Neural cell (in vitro differentiated cells): ENCODE measurements at regions not wholly inside any gene's neighbourhood (a gene's known extent, or its start where the extent isn't known, plus 50 kb on each side); places are given as distances from the start of the nearest gene placed in this dataset.

Source experiments
- H2AFZ ChIP-seq: fragments of 200-600, 300-800 bp; sonication (generic), shearing (Covaris generic); 2 replicates; pipeline ENCODE4 v1.6.0; 2014; ENCODE audit warnings: low read depth, mild to moderate bottlenecking, antibody characterized with exemption, low read length, moderate library complexity
- H3F3A ChIP-seq: fragments of 200-600 bp; shearing (Covaris generic); 2 replicates; pipeline ENCODE4 v1.6.1; 2016; ENCODE audit warnings: mild to moderate bottlenecking, moderate library complexity, mixed read lengths, antibody characterized with exemption, low read length; ENCODE audit not compliant: insufficient read depth, poor library complexity, severe bottlenecking
- H3K27ac ChIP-seq: fragments of 200-600, 300-800 bp; sonication (generic), shearing (Covaris generic); 2 replicates; pipeline ENCODE4 v1.5.1; 2014; ENCODE audit warnings: mild to moderate bottlenecking, low read length, moderate library complexity
- H3K27me3 ChIP-seq: fragments of 300-800, 200-600 bp; sonication (generic), shearing (Covaris generic); 2 replicates; pipeline ENCODE4 v1.6.0; 2014; ENCODE audit warnings: mild to moderate bottlenecking, low read depth, low read length, moderate library complexity; ENCODE audit not compliant: insufficient read depth
- H3K36me3 ChIP-seq: fragments of 300-800, 200-600 bp; sonication (generic), shearing (Covaris generic); 2 replicates; pipeline ENCODE4 v1.5.1; 2014; ENCODE audit warnings: mild to moderate bottlenecking, antibody characterized with exemption, low read length, moderate library complexity; ENCODE audit not compliant: insufficient read depth
- H3K4me2 ChIP-seq: fragments of 300-800, 200-600 bp; sonication (generic), shearing (Covaris generic); 2 replicates; pipeline ENCODE4 v1.6.0; 2014; ENCODE audit warnings: mild to moderate bottlenecking, low read length
- H3K4me3 ChIP-seq: fragments of 300-800, 200-600 bp; sonication (generic), shearing (Covaris generic); 2 replicates; pipeline ENCODE4 v1.5.1; 2014; ENCODE audit warnings: mild to moderate bottlenecking, low read length, moderate library complexity
- H3K79me2 ChIP-seq: fragments of 200-600 bp; shearing (Covaris generic); replicated peaks from 2 replicates; pipeline ENCODE4 v1.6.0; 2014; ENCODE audit warnings: mild to moderate bottlenecking, low read length, moderate library complexity; ENCODE audit not compliant: insufficient read depth
- H3K9ac ChIP-seq: fragments of 300-800, 200-600 bp; sonication (generic), shearing (Covaris generic); 2 replicates; pipeline ENCODE4 v1.6.1; 2016; ENCODE audit warnings: mild to moderate bottlenecking, low read length, mixed read lengths
- H3K9me2 ChIP-seq: fragments of 200-600 bp; shearing (Covaris generic); 2 replicates; pipeline ENCODE4 v1.6.1; 2016; ENCODE audit warnings: mild to moderate bottlenecking, low read length, mixed read lengths; ENCODE audit not compliant: insufficient read depth
- H3K9me3 ChIP-seq: fragments of 200-600, 300-800 bp; sonication (generic), shearing (Covaris generic); 2 replicates; pipeline ENCODE4 v1.6.1; 2016; ENCODE audit warnings: mild to moderate bottlenecking, mixed run types, low read length, moderate library complexity, mixed read lengths
- H4K20me1 ChIP-seq: fragments of 200-600 bp; shearing (Covaris generic); 2 replicates; pipeline ENCODE4 v1.6.1; 2016; ENCODE audit warnings: mild to moderate bottlenecking, mixed run types; ENCODE audit not compliant: insufficient read depth
- CTCF ChIP-seq: fragments of 450-650 bp; IDR thresholded peaks from 2 replicates; pipeline ENCODE4 v1.5.1; 2014; ENCODE audit warnings: antibody characterized with exemption, mild to moderate bottlenecking, moderate library complexity; ENCODE audit not compliant: poor library complexity, severe bottlenecking
- EP300 ChIP-seq: fragments of 450-650 bp; conservative IDR thresholded peaks from 2 replicates; pipeline ENCODE4 v1.6.1; 2014; ENCODE audit warnings: antibody characterized with exemption, mild to moderate bottlenecking, moderate library complexity; ENCODE audit not compliant: poor library complexity, severe bottlenecking
- EZH2 ChIP-seq: fragments of 200-600, 300-800 bp; shearing (Covaris generic), sonication (generic); IDR thresholded peaks from 2 replicates; pipeline ENCODE4 v1.6.1; 2014; ENCODE audit warnings: antibody characterized with exemption, low read length, borderline replicate concordance, mild to moderate bottlenecking; ENCODE audit not compliant: insufficient read depth, poor library complexity, severe bottlenecking
- MXI1 ChIP-seq: fragments of 450-650 bp; conservative IDR thresholded peaks from 2 replicates; pipeline ENCODE4 v1.6.1; 2014; ENCODE audit warnings: antibody characterized with exemption, mild to moderate bottlenecking; ENCODE audit not compliant: poor library complexity, severe bottlenecking
- POLR2AphosphoS5 ChIP-seq: IDR thresholded peaks from 2 replicates; pipeline ENCODE4 v1.6.1; 2012
- RAD21 ChIP-seq: fragments of 450-650 bp; conservative IDR thresholded peaks from 2 replicates; pipeline ENCODE4 v1.6.1; 2014; ENCODE audit warnings: antibody characterized with exemption, mild to moderate bottlenecking, moderate library complexity
- REST ChIP-seq: IDR thresholded peaks from 2 replicates; pipeline ENCODE4 v1.6.1; 2012; ENCODE audit warnings: borderline replicate concordance
- SMC3 ChIP-seq: fragments of 450-650 bp; conservative IDR thresholded peaks from 2 replicates; pipeline ENCODE4 v1.6.1; 2014; ENCODE audit warnings: antibody characterized with exemption, mild to moderate bottlenecking, moderate library complexity; ENCODE audit not compliant: poor library complexity
- TAF1 ChIP-seq: IDR thresholded peaks from 2 replicates; pipeline ENCODE4 v1.6.1; 2012; ENCODE audit warnings: low read depth

- no peaks in the 10 kb centered on the region for H3K27me3 ChIP-seq
- H3K4me2 ChIP-seq = no peak overlapping the region
- no peak overlapping the region for H3K4me3 ChIP-seq
- no peaks in the 10 kb centered on the region for H3K36me3 ChIP-seq
- TF ChIP-seq TAF1 (no peak), SMC3 (no peak), POLR2AphosphoS5 (no peak), EP300 (no peak), REST (no peak), EZH2 (no peak), RAD21 (no peak), CTCF (no peak), MXI1 (no peak)
- H3K9ac ChIP-seq = no peak overlapping the region
- H3K9me3 ChIP-seq = peaks cover 4% of the 10 kb centered on the region
- no peaks in the 10 kb centered on the region for H3K79me2 ChIP-seq
- no peak overlapping the region for H3K27ac ChIP-seq
- H2AFZ ChIP-seq = no peak overlapping the region
- H3F3A ChIP-seq = no peaks in the 10 kb centered on the region
- H4K20me1 ChIP-seq = no peaks in the 10 kb centered on the region
- no peaks in the 10 kb centered on the region for H3K9me2 ChIP-seq
Measured at GRCh38 chr12:20309504-20310148, 58.7 kb upstream of the PDE3A start.

DNA sequence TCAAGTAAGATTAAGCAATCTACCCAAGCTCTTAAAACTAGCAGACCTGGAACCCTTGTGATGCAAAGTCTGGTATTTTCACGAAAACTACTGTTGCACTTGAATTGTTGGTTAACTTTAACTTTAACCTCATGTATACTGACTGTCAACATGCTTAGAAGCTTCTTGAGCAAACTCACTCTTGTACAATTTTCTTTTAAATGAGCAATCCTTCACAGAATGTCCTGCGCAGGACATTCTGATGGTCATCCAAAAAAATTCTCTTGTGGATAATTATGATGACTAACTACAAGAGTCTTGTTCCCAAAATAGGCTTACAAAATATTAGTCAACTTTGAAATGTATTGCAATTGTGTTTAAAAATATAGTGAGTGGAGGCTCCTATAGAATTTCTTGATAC lies 54.0 kb upstream of the PDE3A start:
- Histone ChIP-seq H2AFZ (no peak overlapping the region), H4K20me1 (no peaks in the 10 kb centered on the region), H3K4me2 (no peak overlapping the region), H3K27ac (no peak overlapping the region), H3K9me2 (no peaks in the 10 kb centered on the region), H3K9me3 (no peaks in the 10 kb centered on the region), H3K9ac (no peak overlapping the region), H3K4me3 (no peak overlapping the region), H3K27me3 (no peaks in the 10 kb centered on the region), H3K79me2 (no peaks in the 10 kb centered on the region), H3K36me3 (no peaks in the 10 kb centered on the region), H3F3A (no peaks in the 10 kb centered on the region)
- TF ChIP-seq MXI1 = no peak
- TF ChIP-seq POLR2AphosphoS5 = no peak
- no peak for TF ChIP-seq REST
- no peak for TF ChIP-seq SMC3
- no peak for TF ChIP-seq TAF1
- TF ChIP-seq EP300 = no peak
- no peak for TF ChIP-seq CTCF
- no peak for TF ChIP-seq EZH2
- TF ChIP-seq RAD21 = no peak
